ENCODE measurements at regions not wholly inside any gene's neighbourhood (a gene's known extent, or its start where the extent isn't known, plus 50 kb on each side); places are given as distances from the start of the nearest gene placed in this dataset.
"Not testable (repeated sequence)": the region's sequence is repeated elsewhere in the genome, so short reads cannot be mapped to it uniquely, and the experiment has no call there.

- not testable (repeated sequence) for H3K4me1 ChIP-seq (ENCODE audit: control insufficient read depth, insufficient read depth, low read length); H3K36me3 ChIP-seq (ENCODE audit: control insufficient read depth, insufficient read depth, low read length); H3K4me1 Mint-ChIP-seq; H3K27ac ChIP-seq (ENCODE audit: low read depth, low read length); H3K9ac ChIP-seq (ENCODE audit: extremely low read depth, low read length, poor library complexity, severe bottlenecking); H3K4me3 ChIP-seq (ENCODE audit: low read length); H3K27ac Mint-ChIP-seq; H3K9me3 Mint-ChIP-seq; H3K36me3 Mint-ChIP-seq (ENCODE audit: low read depth); H3K27me3 ChIP-seq (ENCODE audit: control insufficient read depth, insufficient read depth, low read length, poor library complexity, severe bottlenecking); H3K9me3 ChIP-seq (ENCODE audit: control insufficient read depth, low read length)
- peak; percentile 65 for DNase-seq
- 70 to 93% methylated on average over 13 to 27 of the region's 37 CpGs for WGBS, 2 experiments (ENCODE audit: insufficient coverage in 1 of 2, insufficient read length in 1 of 2)
- Mint-ChIP-seq H3K27me3 (ENCODE audit: insufficient read depth) (peaks cover 12% of the 10 kb centered on the region), H3K4me3 (peak overlapping the region; percentile 32)
These were observed 245.4 kb downstream of the BCL2L11 start for GRCh38 chr2:111365986-111366640.

- H3K27me3 ChIP-seq (ENCODE audit: control insufficient read depth, insufficient read depth, low read length, poor library complexity, severe bottlenecking); H3K36me3 Mint-ChIP-seq (ENCODE audit: low read depth); H3K4me1 Mint-ChIP-seq; H3K9me3 ChIP-seq (ENCODE audit: control insufficient read depth, low read length); H3K36me3 ChIP-seq (ENCODE audit: control insufficient read depth, insufficient read depth, low read length); H3K27ac ChIP-seq (ENCODE audit: low read depth, low read length); H3K9me3 Mint-ChIP-seq; H3K9ac ChIP-seq (ENCODE audit: extremely low read depth, low read length, poor library complexity, severe bottlenecking); H3K27ac Mint-ChIP-seq; H3K4me3 ChIP-seq (ENCODE audit: low read length); H3K4me1 ChIP-seq (ENCODE audit: control insufficient read depth, insufficient read depth, low read length); DNase-seq: not testable (repeated sequence)
- H3K27me3 Mint-ChIP-seq (ENCODE audit: insufficient read depth) = peaks cover 12% of the 10 kb centered on the region
- H3K4me3 Mint-ChIP-seq = peak overlapping the region; percentile 32
- 82% methylated on average over 6 of the region's 14 CpGs; no CpG with 5 or more reads in 1 of the 2 experiments for WGBS, 2 experiments (ENCODE audit: insufficient coverage in 1 of 2, insufficient read length in 1 of 2)
These were observed 245.9 kb downstream of the BCL2L11 start for GRCh38 chr2:111366641-111367029.

- H3K36me3 ChIP-seq (ENCODE audit: control insufficient read depth, insufficient read depth, low read length); H3K36me3 Mint-ChIP-seq (ENCODE audit: low read depth); H3K4me1 Mint-ChIP-seq; H3K27ac ChIP-seq (ENCODE audit: low read depth, low read length); H3K9ac ChIP-seq (ENCODE audit: extremely low read depth, low read length, poor library complexity, severe bottlenecking); H3K9me3 ChIP-seq (ENCODE audit: control insufficient read depth, low read length); H3K4me1 ChIP-seq (ENCODE audit: control insufficient read depth, insufficient read depth, low read length); DNase-seq; H3K4me3 ChIP-seq (ENCODE audit: low read length); H3K9me3 Mint-ChIP-seq; H3K27me3 ChIP-seq (ENCODE audit: control insufficient read depth, insufficient read depth, low read length, poor library complexity, severe bottlenecking); H3K27ac Mint-ChIP-seq; H3K4me3 Mint-ChIP-seq: not testable (repeated sequence)
- peaks cover 12% of the 10 kb centered on the region for H3K27me3 Mint-ChIP-seq (ENCODE audit: insufficient read depth)
- 100% methylated on average over 2 of the region's 3 CpGs; no CpG with 5 or more reads in 1 of the 2 experiments for WGBS, 2 experiments (ENCODE audit: insufficient coverage in 1 of 2, insufficient read length in 1 of 2)
These were observed 246.4 kb downstream of the BCL2L11 start for GRCh38 chr2:111367080-111367479.

- WGBS, 2 experiments (ENCODE audit: insufficient coverage in 1 of 2, insufficient read length in 1 of 2) = no CpG with 5 or more reads among the region's 1 CpG
- H3K27ac Mint-ChIP-seq; H3K36me3 Mint-ChIP-seq (ENCODE audit: low read depth); H3K4me1 Mint-ChIP-seq; H3K9me3 ChIP-seq (ENCODE audit: control insufficient read depth, low read length); H3K4me1 ChIP-seq (ENCODE audit: control insufficient read depth, insufficient read depth, low read length); H3K27me3 ChIP-seq (ENCODE audit: control insufficient read depth, insufficient read depth, low read length, poor library complexity, severe bottlenecking); H3K4me3 ChIP-seq (ENCODE audit: low read length); H3K9me3 Mint-ChIP-seq; H3K9ac ChIP-seq (ENCODE audit: extremely low read depth, low read length, poor library complexity, severe bottlenecking); DNase-seq; H3K4me3 Mint-ChIP-seq; H3K27ac ChIP-seq (ENCODE audit: low read depth, low read length); H3K36me3 ChIP-seq (ENCODE audit: control insufficient read depth, insufficient read depth, low read length): not testable (repeated sequence)
- peaks cover 12% of the 10 kb centered on the region for H3K27me3 Mint-ChIP-seq (ENCODE audit: insufficient read depth)
These were observed 247.2 kb downstream of the BCL2L11 start for GRCh38 chr2:111367871-111368270.

- not testable (repeated sequence) for DNase-seq; H3K36me3 ChIP-seq (ENCODE audit: control insufficient read depth, insufficient read depth, low read length); H3K9me3 ChIP-seq (ENCODE audit: control insufficient read depth, low read length); H3K27ac Mint-ChIP-seq; H3K36me3 Mint-ChIP-seq (ENCODE audit: low read depth); H3K4me3 ChIP-seq (ENCODE audit: low read length); H3K4me1 Mint-ChIP-seq; H3K27me3 ChIP-seq (ENCODE audit: control insufficient read depth, insufficient read depth, low read length, poor library complexity, severe bottlenecking); H3K4me3 Mint-ChIP-seq; H3K27ac ChIP-seq (ENCODE audit: low read depth, low read length); H3K9me3 Mint-ChIP-seq; H3K9ac ChIP-seq (ENCODE audit: extremely low read depth, low read length, poor library complexity, severe bottlenecking); H3K4me1 ChIP-seq (ENCODE audit: control insufficient read depth, insufficient read depth, low read length)
- H3K27me3 Mint-ChIP-seq (ENCODE audit: insufficient read depth) = peaks cover 12% of the 10 kb centered on the region
- WGBS, 2 experiments (ENCODE audit: insufficient coverage in 1 of 2, insufficient read length in 1 of 2) = no CpG with 5 or more reads among the region's 4 CpGs
These were observed 247.6 kb downstream of the BCL2L11 start for GRCh38 chr2:111368288-111368687.

GRCh38 chr2:111373060-111373459 lies 252.3 kb downstream of the BCL2L11 start:
- H3K27me3 Mint-ChIP-seq (ENCODE audit: insufficient read depth); H3K4me1 Mint-ChIP-seq; H3K9ac ChIP-seq (ENCODE audit: extremely low read depth, low read length, poor library complexity, severe bottlenecking); H3K27ac Mint-ChIP-seq; H3K9me3 ChIP-seq (ENCODE audit: control insufficient read depth, low read length); H3K36me3 ChIP-seq (ENCODE audit: control insufficient read depth, insufficient read depth, low read length); H3K4me3 ChIP-seq (ENCODE audit: low read length); H3K4me3 Mint-ChIP-seq; H3K9me3 Mint-ChIP-seq; DNase-seq; H3K27me3 ChIP-seq (ENCODE audit: control insufficient read depth, insufficient read depth, low read length, poor library complexity, severe bottlenecking); H3K36me3 Mint-ChIP-seq (ENCODE audit: low read depth); H3K4me1 ChIP-seq (ENCODE audit: control insufficient read depth, insufficient read depth, low read length); H3K27ac ChIP-seq (ENCODE audit: low read depth, low read length): not testable (repeated sequence)
- no CpG with 5 or more reads among the region's 2 CpGs for WGBS, 2 experiments (ENCODE audit: insufficient coverage in 1 of 2, insufficient read length in 1 of 2)

GRCh38 chr2:111373989-111374388 lies 253.3 kb downstream of the BCL2L11 start:
- H3K9me3 Mint-ChIP-seq; H3K36me3 ChIP-seq (ENCODE audit: control insufficient read depth, insufficient read depth, low read length); H3K27me3 ChIP-seq (ENCODE audit: control insufficient read depth, insufficient read depth, low read length, poor library complexity, severe bottlenecking); H3K27ac ChIP-seq (ENCODE audit: low read depth, low read length); H3K9ac ChIP-seq (ENCODE audit: extremely low read depth, low read length, poor library complexity, severe bottlenecking); DNase-seq; H3K9me3 ChIP-seq (ENCODE audit: control insufficient read depth, low read length); H3K4me3 ChIP-seq (ENCODE audit: low read length); H3K4me1 Mint-ChIP-seq; H3K27me3 Mint-ChIP-seq (ENCODE audit: insufficient read depth); H3K36me3 Mint-ChIP-seq (ENCODE audit: low read depth); H3K27ac Mint-ChIP-seq; H3K4me3 Mint-ChIP-seq; H3K4me1 ChIP-seq (ENCODE audit: control insufficient read depth, insufficient read depth, low read length): not testable (repeated sequence)
- WGBS, 2 experiments (ENCODE audit: insufficient coverage in 1 of 2, insufficient read length in 1 of 2) = 98% methylated on average over 4 of the region's 5 CpGs; no CpG with 5 or more reads in 1 of the 2 experiments
